Ovary (tissue), 7 donors: ENCODE measurements at regions not wholly inside any gene's neighbourhood (a gene's known extent, or its start where the extent isn't known, plus 50 kb on each side); places are given as distances from the start of the nearest gene placed in this dataset.

Experiments used
- DNase-seq, 5 donors: peaks; one replicate each; pipeline ENCODE4 v3.0.0-alpha.2; 2019 to 2020
- H3K27ac ChIP-seq, 2 donors: fragments of 200-600 bp; one replicate each; pipeline versions ENCODE4 v1.5.1 to v1.8.0; 2019 to 2022
- H3K27me3 ChIP-seq: fragments of 200-600 bp; one replicate; pipeline ENCODE4 v1.8.0; 2022
- H3K36me3 ChIP-seq: fragments of 200-600 bp; sonication (generic); one replicate; pipeline ENCODE4 v1.5.1; 2019
- H3K4me1 ChIP-seq: one replicate; pipeline ENCODE4 v1.8.1; 2013; ENCODE audit warnings: mild to moderate bottlenecking, moderate library complexity; ENCODE audit not compliant: insufficient read depth
- H3K4me3 ChIP-seq: fragments of 200-600 bp; sonication (generic); one replicate; pipeline ENCODE4 v1.5.1; 2017
- H3K9me3 ChIP-seq, 2 donors: fragments of 200-600 bp in 1 of 2; sonication (generic) in 1 of 2; one replicate each; pipeline versions ENCODE4 v1.5.1 to v1.8.1; 2013 to 2019; ENCODE audit warnings: mild to moderate bottlenecking in 1 of 2, moderate library complexity in 1 of 2
- EP300 ChIP-seq: sonication (generic); formaldehyde crosslinking; IDR thresholded peaks from one replicate; pipeline ENCODE4 v1.6.1; 2017; ENCODE audit warnings: antibody characterized with exemption
- POLR2A ChIP-seq: fragments of 450-650 bp; IDR thresholded peaks from one replicate; pipeline ENCODE4 v1.6.1; 2017; ENCODE audit warnings: antibody characterized with exemption, mild to moderate bottlenecking, moderate library complexity
- WGBS, 3 donors: extraction: QIAGEN DNeasy Blood & Tissue Kit in 1 of 3; methylation state at CpG; one replicate each; pipeline versions ENCODE4 v1.1.5 to v1.1.7; 2013 to 2017; 5-methylcytosine and 5-hydroxymethylcytosine counted together
- intact Hi-C, 4 donors: fragments of 100-400 bp; cut with DNase I; formaldehyde crosslinking; loops; one replicate each; pipeline versions ENCODE4 v1.11.0 to v1.15.1; 2022 to 2023
- TF ChIP-seq, protein P1 (sequence below), 3 donors: fragments of 450-650 bp in 2 of 3; fragments of 200-600 bp in 1 of 3; IDR thresholded peaks; one replicate each; pipeline versions ENCODE4 v1.5.1 to v1.8.0; 2016 to 2022; ENCODE audit warnings: antibody characterized with exemption in 3 of 3, mild to moderate bottlenecking in 1 of 3
- donor health status: DM: no; HTN: no; CAD: no; lungs with moderate emphysema.
- donor health status: DM: no; HTN: no; CAD: no.
- donor health status: Bipolar disorder and iron deficiency.
- donor health status: DM: no; HTN: no; CAD: no.
- donor health status: DM: yes; HTN: yes; CAD: no.

DNA sequence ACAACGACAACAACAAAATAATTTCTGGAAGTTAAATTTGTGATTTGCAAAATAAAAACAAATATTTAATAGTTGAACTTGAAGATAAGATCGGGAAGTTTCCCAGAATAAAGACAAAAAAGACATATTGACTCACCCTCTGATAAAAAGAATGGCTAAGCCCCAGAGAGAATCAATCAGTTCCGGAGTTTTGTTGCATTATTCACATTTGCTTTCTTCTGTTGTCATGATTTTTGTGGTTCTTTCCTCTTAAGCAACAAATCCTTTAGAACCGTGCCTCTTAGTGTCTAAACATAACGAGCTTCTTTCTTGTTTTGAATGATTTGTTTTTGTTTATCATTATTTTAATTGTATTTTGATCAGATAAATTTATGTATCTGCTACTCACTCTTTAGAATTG lies 134.9 kb upstream of the ADRA1D start:
- WGBS, 3 donors = 63 to 77% (median 66%) methylated on average over 5 of the region's 5 CpGs
- DNase-seq = no peak
- Histone ChIP-seq H3K27me3 (no peaks in the 10 kb centered on the region), H3K4me1 (no peaks in the 10 kb centered on the region), H3K9me3 (no peaks in the 10 kb centered on the region), H3K4me3 (no peak overlapping the region), H3K36me3 (no peaks in the 10 kb centered on the region), H3K27ac (no peak overlapping the region)
- intact Hi-C loops = no loop called here
- TF ChIP-seq POLR2A (no peak), EP300 (no peak)
- TF ChIP-seq, protein P1, sequence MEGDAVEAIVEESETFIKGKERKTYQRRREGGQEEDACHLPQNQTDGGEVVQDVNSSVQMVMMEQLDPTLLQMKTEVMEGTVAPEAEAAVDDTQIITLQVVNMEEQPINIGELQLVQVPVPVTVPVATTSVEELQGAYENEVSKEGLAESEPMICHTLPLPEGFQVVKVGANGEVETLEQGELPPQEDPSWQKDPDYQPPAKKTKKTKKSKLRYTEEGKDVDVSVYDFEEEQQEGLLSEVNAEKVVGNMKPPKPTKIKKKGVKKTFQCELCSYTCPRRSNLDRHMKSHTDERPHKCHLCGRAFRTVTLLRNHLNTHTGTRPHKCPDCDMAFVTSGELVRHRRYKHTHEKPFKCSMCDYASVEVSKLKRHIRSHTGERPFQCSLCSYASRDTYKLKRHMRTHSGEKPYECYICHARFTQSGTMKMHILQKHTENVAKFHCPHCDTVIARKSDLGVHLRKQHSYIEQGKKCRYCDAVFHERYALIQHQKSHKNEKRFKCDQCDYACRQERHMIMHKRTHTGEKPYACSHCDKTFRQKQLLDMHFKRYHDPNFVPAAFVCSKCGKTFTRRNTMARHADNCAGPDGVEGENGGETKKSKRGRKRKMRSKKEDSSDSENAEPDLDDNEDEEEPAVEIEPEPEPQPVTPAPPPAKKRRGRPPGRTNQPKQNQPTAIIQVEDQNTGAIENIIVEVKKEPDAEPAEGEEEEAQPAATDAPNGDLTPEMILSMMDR (IDR thresholded peaks at IDR 0.05) = no peak

DNA sequence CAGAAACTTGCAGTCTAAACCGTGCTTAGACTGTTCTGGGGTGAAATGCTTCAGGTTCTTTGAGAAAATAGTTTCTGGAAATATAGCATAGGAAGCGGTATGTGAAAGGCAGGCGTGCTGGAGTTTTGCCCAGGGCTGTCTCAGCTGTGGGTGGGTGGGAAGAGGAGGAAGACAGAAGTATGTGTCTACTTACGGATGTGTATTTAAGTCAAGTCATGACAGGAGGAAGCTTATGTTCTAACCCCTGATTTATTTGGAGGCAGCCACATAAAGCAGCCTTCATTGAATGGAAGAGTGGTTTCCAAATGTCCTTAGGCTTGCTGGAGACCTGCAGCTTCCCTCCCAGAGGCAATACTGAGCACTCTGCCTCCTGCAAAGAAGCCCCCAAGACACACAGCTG lies 126.8 kb upstream of the ADRA1D start:
- TF ChIP-seq EP300 (no peak), POLR2A (no peak)
- TF ChIP-seq, protein P1 (IDR thresholded peaks at IDR 0.05) = no peak
- WGBS, 3 donors = 11 to 19% (median 18%) methylated on average over 4 of the region's 4 CpGs
- Histone ChIP-seq H3K4me1 (no peaks in the 10 kb centered on the region), H3K27me3 (no peaks in the 10 kb centered on the region), H3K36me3 (no peaks in the 10 kb centered on the region), H3K27ac (no peak overlapping the region), H3K4me3 (no peak overlapping the region), H3K9me3 (no peaks in the 10 kb centered on the region)
- intact Hi-C loops = loop anchor here in 1 of 4 donors (2.0 kb wide), 1 partner anchor 69 kb away; no protein-coding TSS in a partner anchor
- DNase-seq = no peak

DNA sequence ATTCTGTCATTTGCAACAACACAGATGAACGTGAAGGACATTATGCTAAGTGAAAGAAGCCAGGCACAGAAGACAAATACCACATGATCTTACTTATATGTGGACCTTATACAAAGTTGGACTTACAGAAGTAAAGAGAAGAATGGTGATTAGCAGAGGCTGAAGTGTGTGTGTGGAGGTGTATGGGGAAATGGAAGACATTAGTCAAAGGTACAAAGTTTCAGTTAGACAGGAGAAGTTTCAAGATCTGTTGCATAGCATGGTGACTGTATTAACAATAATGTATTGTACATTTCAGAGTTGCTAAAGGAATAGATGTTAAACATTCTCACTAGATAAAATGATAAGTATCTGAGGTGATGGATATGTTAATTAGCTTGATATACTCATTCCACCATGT lies 124.4 kb upstream of the ADRA1D start:
- H3K4me3 ChIP-seq = no peak overlapping the region
- H3K27ac ChIP-seq = no peak overlapping the region
- WGBS, 3 donors = 76 to 87% (median 76%) methylated on average over 1 of the region's 1 CpG
- TF ChIP-seq EP300 (no peak), POLR2A (no peak)
- TF ChIP-seq, protein P1 (IDR thresholded peaks at IDR 0.05) = no peak
- H3K9me3 ChIP-seq = no peaks in the 10 kb centered on the region
- no peaks in the 10 kb centered on the region for H3K36me3 ChIP-seq
- DNase-seq = no peak
- intact Hi-C loops = no loop called here
- H3K4me1 ChIP-seq = no peaks in the 10 kb centered on the region
- H3K27me3 ChIP-seq = no peaks in the 10 kb centered on the region

DNA sequence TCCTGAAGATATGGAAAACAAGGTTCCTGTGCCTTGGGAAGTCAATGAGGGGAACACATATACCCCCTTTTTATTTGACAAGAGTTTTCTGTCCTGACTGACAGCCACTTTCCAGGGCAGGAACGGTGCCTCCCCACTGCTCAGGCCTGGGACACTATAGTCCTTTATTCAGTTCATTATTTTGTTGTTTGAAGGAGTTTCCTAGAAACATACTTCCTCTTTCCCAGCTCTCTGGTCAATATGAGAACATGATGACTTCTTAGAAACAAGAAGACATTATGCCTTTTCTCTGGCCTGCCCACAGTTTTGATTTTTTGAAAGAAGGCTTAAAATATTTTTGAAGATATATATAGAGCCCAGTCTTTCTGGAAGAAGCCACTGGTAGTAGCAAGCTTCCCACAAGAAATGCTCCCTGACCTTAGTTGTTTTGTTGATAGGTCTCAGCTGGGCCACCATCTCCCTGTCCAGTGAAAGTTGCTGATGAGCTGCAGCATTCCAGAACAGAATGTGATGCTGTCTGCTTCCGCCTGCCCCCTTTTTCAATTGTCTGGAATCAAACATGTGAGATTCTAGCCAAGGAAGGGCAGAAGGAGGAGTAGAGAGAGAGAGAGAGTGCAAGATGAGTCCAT lies 122.7 kb upstream of the ADRA1D start:
- no peak for DNase-seq
- H3K9me3 ChIP-seq = no peaks in the 10 kb centered on the region
- H3K27ac ChIP-seq = no peak overlapping the region
- no peaks in the 10 kb centered on the region for H3K36me3 ChIP-seq
- TF ChIP-seq, protein P1 (IDR thresholded peaks at IDR 0.05) = no peak
- TF ChIP-seq POLR2A (no peak), EP300 (no peak)
- H3K27me3 ChIP-seq = no peaks in the 10 kb centered on the region
- 61 to 67% (median 64%) methylated on average over 2 of the region's 2 CpGs for WGBS, 3 donors
- no peak overlapping the region for H3K4me3 ChIP-seq
- intact Hi-C loops = no loop called here
- no peaks in the 10 kb centered on the region for H3K4me1 ChIP-seq
